Tibial nerve (tissue), 4 donors: ENCODE measurements at regions not wholly inside any gene's neighbourhood (a gene's known extent, or its start where the extent isn't known, plus 50 kb on each side); places are given as distances from the start of the nearest gene placed in this dataset.

Experiments
- DNase-seq, 2 donors: peaks; one replicate each; pipeline ENCODE4 v3.0.0-alpha.2; 2019; ENCODE audit warnings: low spot score in 2 of 2
- H3K27ac ChIP-seq, 4 donors: fragments of 200-600 bp; sonication (generic) in 3 of 4; one replicate each; pipeline ENCODE4 v1.5.1; 2017 to 2019; ENCODE audit warnings: mild to moderate bottlenecking in 1 of 4
- H3K27me3 ChIP-seq, 2 donors: fragments of 200-600 bp; sonication (generic) in 1 of 2; one replicate each; pipeline versions ENCODE4 v1.5.1 to v1.6.0; 2017 to 2019
- H3K36me3 ChIP-seq, 3 donors: fragments of 200-600 bp; sonication (generic); one replicate each; pipeline ENCODE4 v1.5.1; 2018 to 2019
- H3K4me1 ChIP-seq, 4 donors: fragments of 200-600 bp; sonication (generic) in 3 of 4; one replicate each; pipeline ENCODE4 v1.5.1; 2017 to 2019
- H3K4me3 ChIP-seq, 4 donors: fragments of 200-600 bp; sonication (generic) in 3 of 4; one replicate each; pipeline ENCODE4 v1.5.1; 2017 to 2019; ENCODE audit warnings: mild to moderate bottlenecking in 1 of 4, moderate library complexity in 1 of 4
- H3K9me3 ChIP-seq, 4 donors: fragments of 200-600 bp; sonication (generic) in 3 of 4; one replicate each; pipeline ENCODE4 v1.5.1; 2017 to 2019
- CTCF ChIP-seq, 5 experiments: fragments of 200-600 bp in 3 of 5; fragments of 450-650 bp in 2 of 5; sonication (generic) in 3 of 5; IDR thresholded peaks; one replicate each; pipeline ENCODE4 v1.5.1; 2016 to 2019; ENCODE audit warnings: antibody characterized with exemption in 5 of 5, mild to moderate bottlenecking in 3 of 5, moderate library complexity in 2 of 5
- EP300 ChIP-seq, 2 donors: sonication (generic); formaldehyde crosslinking; IDR thresholded peaks; one replicate each; pipeline ENCODE4 v1.6.1; 2017; ENCODE audit warnings: antibody characterized with exemption in 2 of 2, mild to moderate bottlenecking in 1 of 2
- POLR2A ChIP-seq, 2 donors: fragments of 450-650 bp; IDR thresholded peaks; one replicate each; pipeline ENCODE4 v1.6.1; 2017; ENCODE audit warnings: antibody characterized with exemption in 2 of 2, mild to moderate bottlenecking in 2 of 2, moderate library complexity in 2 of 2
- WGBS, 2 donors: methylation state at CpG; one replicate each; pipeline ENCODE4 v1.1.5; 2018; 5-methylcytosine and 5-hydroxymethylcytosine counted together

- TF ChIP-seq POLR2A (IDR thresholded peaks at IDR 0.05): no peak
- no peak for TF ChIP-seq CTCF (IDR thresholded peaks at IDR 0.05)
- no peak for TF ChIP-seq EP300 (IDR thresholded peaks at IDR 0.05)
- no peak for DNase-seq
- no peaks in the 10 kb centered on the region for H3K4me1 ChIP-seq
- no peaks in the 10 kb centered on the region for H3K9me3 ChIP-seq
- H3K36me3 ChIP-seq: no peaks in the 10 kb centered on the region
- H3K27me3 ChIP-seq: no peaks in the 10 kb centered on the region
- 75 to 85% methylated on average over 1 of the region's 1 CpG for WGBS, 2 donors
- no peak overlapping the region for H3K4me3 ChIP-seq
- no peak overlapping the region for H3K27ac ChIP-seq
These were observed 473.5 kb upstream of the MGAT4C start for GRCh38 chr12:86729739-86730138.

- no peaks in the 10 kb centered on the region for H3K4me1 ChIP-seq
- WGBS, 2 donors: 47 to 53% methylated on average over 1 of the region's 1 CpG
- H3K4me3 ChIP-seq: no peak overlapping the region
- DNase-seq: no peak
- H3K27ac ChIP-seq: no peak overlapping the region
- no peaks in the 10 kb centered on the region for H3K36me3 ChIP-seq
- H3K9me3 ChIP-seq: no peaks in the 10 kb centered on the region
- TF ChIP-seq POLR2A (IDR thresholded peaks at IDR 0.05): no peak
- TF ChIP-seq CTCF (IDR thresholded peaks at IDR 0.05): no peak
- no peak for TF ChIP-seq EP300 (IDR thresholded peaks at IDR 0.05)
- no peaks in the 10 kb centered on the region for H3K27me3 ChIP-seq
These were observed 471.0 kb upstream of the MGAT4C start for GRCh38 chr12:86727160-86727559.

- 87 to 93% methylated on average over 1 of the region's 1 CpG for WGBS, 2 donors
- H3K4me1 ChIP-seq: no peaks in the 10 kb centered on the region
- no peak for TF ChIP-seq EP300 (IDR thresholded peaks at IDR 0.05)
- no peak for TF ChIP-seq CTCF (IDR thresholded peaks at IDR 0.05)
- no peak overlapping the region for H3K4me3 ChIP-seq
- H3K9me3 ChIP-seq: no peaks in the 10 kb centered on the region
- no peaks in the 10 kb centered on the region for H3K27me3 ChIP-seq
- no peaks in the 10 kb centered on the region for H3K36me3 ChIP-seq
- no peak for DNase-seq
- H3K27ac ChIP-seq: no peak overlapping the region
These were observed 468.5 kb upstream of the MGAT4C start for GRCh38 chr12:86724716-86725115.

- Histone ChIP-seq H3K36me3 (no peaks in the 10 kb centered on the region), H3K27me3 (no peaks in the 10 kb centered on the region), H3K4me3 (no peak overlapping the region), H3K9me3 (no peaks in the 10 kb centered on the region), H3K27ac (no peak overlapping the region), H3K4me1 (no peaks in the 10 kb centered on the region)
- no peak for TF ChIP-seq POLR2A (IDR thresholded peaks at IDR 0.05)
- TF ChIP-seq EP300 (IDR thresholded peaks at IDR 0.05): no peak
- TF ChIP-seq CTCF (IDR thresholded peaks at IDR 0.05): no peak
- no peak for DNase-seq
- 71 to 73% methylated on average over 2 of the region's 2 CpGs for WGBS, 2 donors
These were observed 467.1 kb upstream of the MGAT4C start for GRCh38 chr12:86723326-86723725.

DNA sequence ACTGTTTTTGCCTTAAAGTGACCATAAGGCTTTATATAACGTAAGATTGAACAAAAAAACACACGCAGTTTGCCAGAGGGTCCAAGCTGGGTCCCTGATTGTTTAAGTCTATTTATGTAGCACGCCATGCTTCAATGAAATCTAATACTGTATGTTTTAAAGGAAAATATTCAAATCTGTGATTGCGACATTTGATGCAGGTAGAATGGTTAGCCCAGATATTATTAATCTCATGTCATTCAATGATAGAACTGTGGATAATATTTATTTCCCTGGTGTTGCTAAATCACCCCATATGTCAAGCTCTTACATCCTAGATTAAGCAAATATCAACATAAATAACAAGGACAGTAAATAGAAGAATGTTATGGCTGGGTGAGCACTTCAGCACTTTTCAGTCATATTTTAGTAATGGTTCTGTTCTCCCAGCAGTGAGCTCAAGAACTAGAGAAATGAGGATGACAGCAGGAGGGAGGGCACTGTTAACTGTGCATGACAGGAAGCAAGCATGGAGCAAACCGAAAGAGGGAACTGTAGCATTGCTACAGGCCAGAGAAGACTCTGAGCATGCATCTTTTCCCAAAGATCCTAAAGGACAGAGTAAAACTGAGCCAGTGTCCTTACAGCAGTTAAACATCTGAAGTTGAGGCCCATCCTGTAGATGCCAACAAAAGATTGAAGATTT lies 465.7 kb upstream of the MGAT4C start:
- TF ChIP-seq CTCF (IDR thresholded peaks at IDR 0.05) (no peak), POLR2A (IDR thresholded peaks at IDR 0.05) (no peak), EP300 (IDR thresholded peaks at IDR 0.05) (no peak)
- Histone ChIP-seq H3K36me3 (no peaks in the 10 kb centered on the region), H3K4me1 (no peaks in the 10 kb centered on the region), H3K4me3 (no peak overlapping the region), H3K27me3 (no peaks in the 10 kb centered on the region), H3K9me3 (no peaks in the 10 kb centered on the region), H3K27ac (no peak overlapping the region)
- WGBS, 2 donors: 85 to 87% methylated on average over 5 of the region's 5 CpGs
- no peak for DNase-seq
